Heart left ventricle (tissue), 13 donors: ENCODE measurements at regions not wholly inside any gene's neighbourhood (a gene's known extent, or its start where the extent isn't known, plus 50 kb on each side); places are given as distances from the start of the nearest gene placed in this dataset.
"Not testable (repeated sequence)": the region's sequence is repeated elsewhere in the genome, so short reads cannot be mapped to it uniquely, and the experiment has no call there.

Experiments used
- CTCF ChIP-seq, 12 donors: fragments of 200-600 bp; sonication (generic) in 4 of 12; IDR thresholded peaks; one replicate each; pipeline versions ENCODE4 v1.5.0 to v1.8.0; 2018 to 2022; ENCODE audit warnings: antibody characterized with exemption in 12 of 12, mild to moderate bottlenecking in 5 of 12
- POLR2A ChIP-seq, 2 donors: fragments of 450-650 bp; IDR thresholded peaks; one replicate each; pipeline ENCODE4 v1.6.1; 2017; ENCODE audit warnings: antibody characterized with exemption in 2 of 2, mild to moderate bottlenecking in 2 of 2, moderate library complexity in 2 of 2
- donor health status: ischemic (EF 13 %, LVEDD 7.1; RV severe dilation, severe dysfunction).
- donor health status: DM: no; HTN: yes; CAD: no.
- donor health status: DM: no; HTN: no; CAD: no.
- donor health status: ischemic (EF 25% LVEDD 6.9; RV normal size, moderate dysfunction).
- donor health status: ischemic (EF 25% LVEDD 5.7; RV mildly dilated, moderate dysfunction).
- donor health status: ischemic (EF 35%, LVEDD 5.7; RV mildly dilated, moderate dysfunction).
- donor health status: nonischemic (EF 11% LVEDD 7.7; RV severe dilation, severe dysfunction).
- donor health status: DM: yes; HTN: yes; CAD: no.
- donor health status: PGD.
- donor health status: ischemic (EF 29% LVEDD 5.4; RV normal size, mild dysfunction).
- donor health status: nonischemic (EF 23%, LVEDD 6.1; RV moderate dilation, normal function).

- not testable (repeated sequence) for TF ChIP-seq CTCF, POLR2A (IDR thresholded peaks at IDR 0.05)
Observed at GRCh38 chr1:213808288-213808687, 179.5 kb upstream of the PROX1 start.
